ENCODE measurements at regions not wholly inside any gene's neighbourhood (a gene's known extent, or its start where the extent isn't known, plus 50 kb on each side); places are given as distances from the start of the nearest gene placed in this dataset.

DNA sequence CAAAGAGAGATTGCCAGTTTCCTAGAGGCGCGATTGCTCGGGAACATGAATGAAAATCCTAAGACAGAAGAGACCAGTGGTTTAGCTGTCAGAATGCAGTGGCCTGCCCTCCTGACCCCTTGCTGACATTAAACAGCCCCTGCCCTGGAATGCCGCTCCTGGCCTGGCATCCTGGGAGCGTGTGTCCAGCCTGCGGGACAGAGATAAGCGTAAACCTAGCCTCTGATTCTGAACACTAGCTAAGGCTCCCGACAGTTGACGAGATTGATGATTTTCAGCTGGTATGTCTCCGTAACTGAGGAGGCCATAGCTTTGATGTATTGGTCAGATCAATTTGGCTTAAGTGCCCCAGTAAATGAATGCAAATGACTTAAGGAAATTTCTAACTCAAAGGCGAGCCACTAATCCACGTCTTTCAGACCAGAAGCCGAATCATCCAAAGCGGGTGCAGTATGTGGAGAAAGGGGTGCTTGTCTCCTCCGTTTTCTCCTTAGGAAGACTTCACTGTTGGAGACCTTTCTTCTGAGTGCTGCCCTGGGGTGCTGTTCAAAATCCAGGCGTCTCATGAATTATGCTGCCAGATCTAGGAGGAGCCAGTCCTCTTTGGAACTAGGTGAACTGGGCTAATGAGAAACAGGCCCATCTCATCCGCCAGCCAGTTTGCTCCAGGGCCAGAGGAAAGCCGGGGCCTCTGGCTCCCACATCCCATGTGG lies 142.5 kb upstream of the L3MBTL4 start:
- no peak overlapping the region for H3K9ac ChIP-seq (ENCODE audit: extremely low read depth, low read length, poor library complexity, severe bottlenecking)
- 57 to 79% methylated on average over 15 to 18 of the region's 18 CpGs for WGBS, 2 experiments (ENCODE audit: insufficient coverage in 1 of 2, insufficient read length in 1 of 2)
- DNase-seq: peak; percentile 86
- H3K36me3 ChIP-seq (ENCODE audit: control insufficient read depth, insufficient read depth, low read length): no peaks in the 10 kb centered on the region
- H3K4me1 Mint-ChIP-seq: peaks cover 50% of the 10 kb centered on the region
- H3K4me3 Mint-ChIP-seq: peak overlapping the region; percentile 47
- H3K27ac ChIP-seq (ENCODE audit: low read depth, low read length): peak overlapping the region; percentile 45
- no peak overlapping the region for H3K4me3 ChIP-seq (ENCODE audit: low read length)
- peaks cover 2% of the 10 kb centered on the region for H3K9me3 ChIP-seq (ENCODE audit: control insufficient read depth, low read length)
- no peaks in the 10 kb centered on the region for H3K27me3 ChIP-seq (ENCODE audit: control insufficient read depth, insufficient read depth, low read length, poor library complexity, severe bottlenecking)
- H3K9me3 Mint-ChIP-seq: no peaks in the 10 kb centered on the region
- H3K27me3 Mint-ChIP-seq (ENCODE audit: insufficient read depth): no peaks in the 10 kb centered on the region
- H3K4me1 ChIP-seq (ENCODE audit: control insufficient read depth, insufficient read depth, low read length): peaks cover 10% of the 10 kb centered on the region
- peak overlapping the region; percentile 92 for H3K27ac Mint-ChIP-seq
- H3K36me3 Mint-ChIP-seq (ENCODE audit: low read depth): no peaks in the 10 kb centered on the region
- TF ChIP-seq, protein P1, sequence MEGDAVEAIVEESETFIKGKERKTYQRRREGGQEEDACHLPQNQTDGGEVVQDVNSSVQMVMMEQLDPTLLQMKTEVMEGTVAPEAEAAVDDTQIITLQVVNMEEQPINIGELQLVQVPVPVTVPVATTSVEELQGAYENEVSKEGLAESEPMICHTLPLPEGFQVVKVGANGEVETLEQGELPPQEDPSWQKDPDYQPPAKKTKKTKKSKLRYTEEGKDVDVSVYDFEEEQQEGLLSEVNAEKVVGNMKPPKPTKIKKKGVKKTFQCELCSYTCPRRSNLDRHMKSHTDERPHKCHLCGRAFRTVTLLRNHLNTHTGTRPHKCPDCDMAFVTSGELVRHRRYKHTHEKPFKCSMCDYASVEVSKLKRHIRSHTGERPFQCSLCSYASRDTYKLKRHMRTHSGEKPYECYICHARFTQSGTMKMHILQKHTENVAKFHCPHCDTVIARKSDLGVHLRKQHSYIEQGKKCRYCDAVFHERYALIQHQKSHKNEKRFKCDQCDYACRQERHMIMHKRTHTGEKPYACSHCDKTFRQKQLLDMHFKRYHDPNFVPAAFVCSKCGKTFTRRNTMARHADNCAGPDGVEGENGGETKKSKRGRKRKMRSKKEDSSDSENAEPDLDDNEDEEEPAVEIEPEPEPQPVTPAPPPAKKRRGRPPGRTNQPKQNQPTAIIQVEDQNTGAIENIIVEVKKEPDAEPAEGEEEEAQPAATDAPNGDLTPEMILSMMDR (conservative IDR thresholded peaks at IDR 0.05): no peak

DNA sequence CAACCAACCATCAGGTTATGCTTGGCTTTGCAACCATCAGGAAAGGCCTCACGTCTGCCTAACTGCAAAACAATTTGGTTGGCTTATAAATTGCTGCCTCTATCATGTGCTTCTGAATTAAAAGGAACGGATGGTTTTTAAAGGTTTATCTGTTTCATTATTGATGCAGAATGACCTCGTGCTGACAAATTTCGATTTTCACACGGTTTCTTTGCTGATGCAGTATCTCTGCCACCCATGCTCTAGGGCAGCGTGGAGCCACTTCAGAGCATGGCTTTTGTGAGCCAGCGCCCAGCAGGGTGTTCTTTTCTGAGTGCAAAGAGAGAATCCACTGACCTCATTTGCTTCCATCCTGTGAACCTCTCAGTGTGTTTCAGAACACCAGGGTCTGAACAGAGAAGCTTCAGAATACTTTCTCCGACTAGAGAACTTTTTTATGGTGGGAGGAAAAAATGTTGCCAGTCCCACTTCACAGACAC lies 143.1 kb upstream of the L3MBTL4 start:
- peaks cover 53% of the 10 kb centered on the region for H3K4me1 Mint-ChIP-seq
- H3K4me3 Mint-ChIP-seq: peak overlapping the region; percentile 47

DNA sequence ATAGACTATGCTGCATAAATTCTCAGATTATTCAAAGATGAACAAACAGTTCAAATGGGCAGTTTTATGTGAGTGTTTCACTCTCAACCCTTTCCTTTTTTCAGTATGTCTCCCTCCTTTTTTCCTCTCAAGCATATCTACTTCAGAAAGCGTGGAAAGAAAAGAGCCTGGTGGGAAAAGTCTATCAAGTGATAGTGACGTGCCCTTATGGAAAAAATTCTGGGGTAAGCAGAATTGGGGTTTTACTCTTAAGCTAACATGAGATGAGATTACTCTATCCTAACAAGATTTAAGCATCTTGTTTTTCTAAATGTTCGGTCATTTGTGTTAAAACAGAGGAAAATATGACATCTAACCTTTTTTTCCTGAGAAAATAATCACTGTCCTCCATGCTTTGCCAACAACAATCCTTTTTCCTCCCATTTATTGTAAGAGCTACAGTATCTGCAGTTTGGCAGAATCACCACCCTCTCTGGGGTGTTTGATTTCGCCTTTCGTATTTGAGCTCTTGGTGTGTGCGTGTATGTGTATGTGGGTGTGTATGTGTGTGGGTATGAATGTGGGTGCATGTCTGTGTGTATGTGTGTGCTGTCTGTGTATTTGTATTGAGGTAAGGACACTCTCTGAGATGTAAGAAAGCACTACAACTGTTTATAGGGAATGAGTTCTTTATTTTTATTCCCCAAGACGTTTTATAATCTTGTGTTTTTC lies 143.9 kb upstream of the L3MBTL4 start:
- Histone ChIP-seq H3K27ac (ENCODE audit: low read depth, low read length) (no peak overlapping the region), H3K9ac (ENCODE audit: extremely low read depth, low read length, poor library complexity, severe bottlenecking) (no peak overlapping the region), H3K4me1 (ENCODE audit: control insufficient read depth, insufficient read depth, low read length) (peaks cover 10% of the 10 kb centered on the region), H3K9me3 (ENCODE audit: control insufficient read depth, low read length) (peaks cover 10% of the 10 kb centered on the region), H3K27me3 (ENCODE audit: control insufficient read depth, insufficient read depth, low read length, poor library complexity, severe bottlenecking) (no peaks in the 10 kb centered on the region), H3K4me3 (ENCODE audit: low read length) (peak overlapping the region; percentile 45), H3K36me3 (ENCODE audit: control insufficient read depth, insufficient read depth, low read length) (no peaks in the 10 kb centered on the region)
- Mint-ChIP-seq H3K27ac (peak overlapping the region; percentile 92), H3K27me3 (ENCODE audit: insufficient read depth) (no peaks in the 10 kb centered on the region), H3K9me3 (peaks cover 6% of the 10 kb centered on the region), H3K4me1 (peaks cover 53% of the 10 kb centered on the region), H3K4me3 (peak overlapping the region; percentile 47), H3K36me3 (ENCODE audit: low read depth) (peaks cover 3% of the 10 kb centered on the region)
- TF ChIP-seq, protein P1 (conservative IDR thresholded peaks at IDR 0.05): no peak
- 85 to 97% methylated on average over 4 to 6 of the region's 7 CpGs for WGBS, 2 experiments (ENCODE audit: insufficient coverage in 1 of 2, insufficient read length in 1 of 2)
- no peak for DNase-seq

More for the DNA sequence above, 143.1 kb upstream of the L3MBTL4 start:
- H3K4me1 ChIP-seq (ENCODE audit: control insufficient read depth, insufficient read depth, low read length): peaks cover 10% of the 10 kb centered on the region
- Mint-ChIP-seq H3K27ac (peak overlapping the region; percentile 92), H3K27me3 (ENCODE audit: insufficient read depth) (no peaks in the 10 kb centered on the region), H3K36me3 (ENCODE audit: low read depth) (peaks cover 3% of the 10 kb centered on the region), H3K9me3 (peaks cover 2% of the 10 kb centered on the region)
- peaks cover 8% of the 10 kb centered on the region for H3K9me3 ChIP-seq (ENCODE audit: control insufficient read depth, low read length)
- H3K9ac ChIP-seq (ENCODE audit: extremely low read depth, low read length, poor library complexity, severe bottlenecking): no peak overlapping the region
- TF ChIP-seq, protein P1 (conservative IDR thresholded peaks at IDR 0.05): no peak
- H3K4me3 ChIP-seq (ENCODE audit: low read length): peak overlapping the region; percentile 45
- H3K27me3 ChIP-seq (ENCODE audit: control insufficient read depth, insufficient read depth, low read length, poor library complexity, severe bottlenecking): no peaks in the 10 kb centered on the region
- DNase-seq: peak; percentile 74
- no peaks in the 10 kb centered on the region for H3K36me3 ChIP-seq (ENCODE audit: control insufficient read depth, insufficient read depth, low read length)
- 67 to 72% methylated on average over 8 of the region's 8 CpGs for WGBS, 2 experiments (ENCODE audit: insufficient coverage in 1 of 2, insufficient read length in 1 of 2)
- H3K27ac ChIP-seq (ENCODE audit: low read depth, low read length): peak overlapping the region; percentile 45
